ENCODE measurements at regions not wholly inside any gene's neighbourhood (a gene's known extent, or its start where the extent isn't known, plus 50 kb on each side); places are given as distances from the start of the nearest gene placed in this dataset.

GRCh38 chr12:60539592-60539991 is 943.8 kb downstream of the SLC16A7 start:
- WGBS: 49% methylated on average over 5 of the region's 5 CpGs
- Histone ChIP-seq H3K36me3 (ENCODE audit: control insufficient read depth in 4 of 4, insufficient read depth in 3 of 4, low read depth in 1 of 4, low read length in 3 of 4) (no peaks in the 10 kb centered on the region), H3K27ac (ENCODE audit: low read depth in 1 of 2, low read length in 2 of 2) (no peak overlapping the region), H3K4me1 (ENCODE audit: control insufficient read depth in 4 of 4, insufficient read depth in 4 of 4, low read length in 3 of 4) (no peaks in the 10 kb centered on the region), H3K4me3 (ENCODE audit: low read depth in 1 of 3, low read length in 3 of 3) (no peak overlapping the region), H3K9ac (ENCODE audit: low read depth in 1 of 2, low read length in 2 of 2) (no peak overlapping the region), H3K27me3 (ENCODE audit: control insufficient read depth in 4 of 4, insufficient read depth in 4 of 4, low read length in 3 of 4) (no peaks in the 10 kb centered on the region), H3K9me3 (ENCODE audit: control insufficient read depth in 4 of 4, low read length in 3 of 4) (no peaks in the 10 kb centered on the region)
- no peak for DNase-seq (ENCODE audit: low spot score)
- no peak for TF ChIP-seq FOXA1 (IDR thresholded peaks at IDR 0.05)
- TF ChIP-seq MAX (IDR thresholded peaks at IDR 0.05): no peak
- TF ChIP-seq RAD21 (IDR thresholded peaks at IDR 0.05): no peak
- TF ChIP-seq, protein P1, sequence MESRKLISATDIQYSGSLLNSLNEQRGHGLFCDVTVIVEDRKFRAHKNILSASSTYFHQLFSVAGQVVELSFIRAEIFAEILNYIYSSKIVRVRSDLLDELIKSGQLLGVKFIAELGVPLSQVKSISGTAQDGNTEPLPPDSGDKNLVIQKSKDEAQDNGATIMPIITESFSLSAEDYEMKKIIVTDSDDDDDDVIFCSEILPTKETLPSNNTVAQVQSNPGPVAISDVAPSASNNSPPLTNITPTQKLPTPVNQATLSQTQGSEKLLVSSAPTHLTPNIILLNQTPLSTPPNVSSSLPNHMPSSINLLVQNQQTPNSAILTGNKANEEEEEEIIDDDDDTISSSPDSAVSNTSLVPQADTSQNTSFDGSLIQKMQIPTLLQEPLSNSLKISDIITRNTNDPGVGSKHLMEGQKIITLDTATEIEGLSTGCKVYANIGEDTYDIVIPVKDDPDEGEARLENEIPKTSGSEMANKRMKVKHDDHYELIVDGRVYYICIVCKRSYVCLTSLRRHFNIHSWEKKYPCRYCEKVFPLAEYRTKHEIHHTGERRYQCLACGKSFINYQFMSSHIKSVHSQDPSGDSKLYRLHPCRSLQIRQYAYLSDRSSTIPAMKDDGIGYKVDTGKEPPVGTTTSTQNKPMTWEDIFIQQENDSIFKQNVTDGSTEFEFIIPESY (IDR thresholded peaks at IDR 0.05): no peak
- TF ChIP-seq REST (IDR thresholded peaks at IDR 0.05): no peak
- no peak for TF ChIP-seq EGR1 (IDR thresholded peaks at IDR 0.05; ENCODE audit: low read depth in 2 of 2)
- TF ChIP-seq SP1 (IDR thresholded peaks at IDR 0.05): no peak
- no peak for TF ChIP-seq HNF4A (conservative IDR thresholded peaks at IDR 0.05)
- TF ChIP-seq CTCF (IDR thresholded peaks at IDR 0.05; ENCODE audit: low read depth, low read length, missing input control): no peak
- TF ChIP-seq TAF1 (conservative IDR thresholded peaks at IDR 0.05): no peak
- TF ChIP-seq, protein P2, sequence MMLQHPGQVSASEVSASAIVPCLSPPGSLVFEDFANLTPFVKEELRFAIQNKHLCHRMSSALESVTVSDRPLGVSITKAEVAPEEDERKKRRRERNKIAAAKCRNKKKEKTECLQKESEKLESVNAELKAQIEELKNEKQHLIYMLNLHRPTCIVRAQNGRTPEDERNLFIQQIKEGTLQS (IDR thresholded peaks at IDR 0.05): no peak
- no peak for TF ChIP-seq FOXA2 (IDR thresholded peaks at IDR 0.05)
- TF ChIP-seq YY1 (IDR thresholded peaks at IDR 0.05): no peak
- no peak for TF ChIP-seq JUND (IDR thresholded peaks at IDR 0.05)
- TF ChIP-seq NR2F2 (IDR thresholded peaks at IDR 0.05): no peak
- TF ChIP-seq GABPA (IDR thresholded peaks at IDR 0.05 in 1 of 2, conservative IDR thresholded peaks at IDR 0.05 in 1 of 2): no peak
- TF ChIP-seq RXRA (IDR thresholded peaks at IDR 0.05): no peak
- TF ChIP-seq HNF4G (IDR thresholded peaks at IDR 0.05): no peak
